NCI-H748 treated with DMSO at 0.1 percent for 48 hours (cell line): ENCODE measurements at regions not wholly inside any gene's neighbourhood (a gene's known extent, or its start where the extent isn't known, plus 50 kb on each side); places are given as distances from the start of the nearest gene placed in this dataset.

ENCODE experiments used
- DNase-seq: peaks from one replicate; lab custom pipeline; 2025; lab: John Stamatoyannopoulos, UW

DNA sequence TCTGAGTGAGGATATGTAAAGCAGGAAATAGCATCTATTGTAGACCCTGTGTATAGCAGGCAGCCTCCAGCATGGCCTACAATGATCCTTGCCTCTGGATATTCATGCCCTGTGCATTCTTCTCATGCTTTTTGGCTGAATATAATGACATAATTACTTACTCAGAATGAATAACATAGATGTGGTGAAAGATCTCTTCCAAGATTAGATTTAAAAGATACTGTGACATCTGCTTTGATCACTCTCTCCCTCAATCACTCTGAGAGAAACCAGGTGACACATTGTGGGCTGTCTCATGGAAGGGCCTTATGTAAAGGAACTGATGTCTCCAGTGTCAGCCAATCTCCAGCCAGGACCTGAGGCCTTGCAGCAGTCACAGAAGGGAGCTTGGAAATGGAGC, 376.7 kb downstream of the DNAH5 start:
- no peak for DNase-seq

DNA sequence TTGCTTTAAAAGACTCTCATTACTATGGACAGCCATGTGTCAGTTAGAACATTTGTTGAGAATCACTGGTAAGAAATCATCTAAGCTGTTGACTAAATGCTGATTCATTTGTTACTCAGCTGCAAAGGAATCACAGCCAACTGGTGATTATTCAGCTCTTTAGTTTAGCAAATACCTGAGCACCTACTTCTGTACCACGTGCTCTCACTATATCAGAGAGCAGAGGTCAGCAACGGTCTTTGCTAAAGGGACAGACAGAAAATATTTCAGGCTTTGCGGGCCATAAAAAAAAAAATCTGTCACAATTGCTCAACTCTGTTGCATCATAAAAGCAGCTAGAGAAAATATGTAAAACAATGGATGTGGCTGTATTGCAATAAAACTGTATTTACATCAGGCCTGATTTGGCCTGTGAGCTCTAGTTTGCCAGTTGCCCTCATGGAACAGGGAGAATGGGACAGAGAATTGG, 377.6 kb downstream of the DNAH5 start:
- DNase-seq: no peak

DNA sequence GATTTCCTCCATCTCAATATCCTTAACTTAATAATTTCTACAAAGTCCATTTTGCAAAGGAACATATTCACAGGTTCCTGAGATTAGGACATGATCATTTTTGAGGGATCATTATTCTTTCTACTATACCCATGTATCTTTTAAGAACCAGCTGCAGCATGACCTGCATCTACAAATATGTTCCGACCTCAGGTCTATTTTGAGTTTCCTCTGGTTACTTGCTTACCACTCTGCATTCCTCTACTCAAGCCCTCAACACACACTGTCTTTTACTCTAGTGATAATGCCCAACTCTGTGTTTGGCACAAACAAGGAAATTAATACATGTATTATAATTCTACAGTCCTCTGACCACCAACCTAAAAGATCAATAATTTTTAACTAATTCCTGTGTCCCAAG, 386.1 kb downstream of the DNAH5 start:
- DNase-seq: no peak

DNA sequence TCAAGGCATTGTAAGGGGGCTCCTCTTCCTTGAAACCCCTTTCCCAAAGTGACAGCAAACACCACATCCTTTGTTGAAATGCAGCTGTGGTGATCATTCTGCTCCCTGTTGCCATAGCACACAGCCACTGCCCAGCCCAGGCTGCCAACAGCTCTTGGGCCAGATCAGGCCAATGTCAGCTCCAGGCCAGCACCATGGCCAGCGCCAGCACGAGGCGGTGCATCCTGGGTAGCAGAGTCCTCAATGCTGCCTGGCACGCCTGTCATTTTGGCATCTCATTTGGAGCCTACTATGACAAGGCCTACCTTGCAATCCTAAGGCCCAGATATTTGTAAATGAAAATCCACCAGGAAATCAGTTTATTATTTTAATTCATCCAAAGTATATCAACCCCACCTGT, 390.6 kb downstream of the DNAH5 start:
- no peak for DNase-seq

DNA sequence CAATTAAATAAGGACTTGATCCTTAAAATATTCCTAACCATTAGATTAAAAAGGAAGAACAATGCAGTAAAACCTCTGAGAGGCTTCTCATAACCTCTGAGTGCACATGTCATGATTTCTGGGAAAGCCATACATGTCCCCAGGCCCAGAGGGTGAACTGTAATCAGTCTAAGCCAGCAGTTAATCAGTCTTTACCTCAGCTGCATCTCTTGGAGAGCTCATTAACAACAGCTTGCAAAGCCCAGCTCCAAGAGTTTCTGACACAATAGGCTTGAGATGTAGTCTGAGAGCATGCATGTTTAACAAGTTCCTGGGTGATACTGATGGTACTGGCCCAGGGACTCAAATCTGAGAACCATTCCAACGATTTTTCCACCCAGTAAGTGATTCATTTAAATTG, 392.1 kb downstream of the DNAH5 start:
- DNase-seq: no peak

DNA sequence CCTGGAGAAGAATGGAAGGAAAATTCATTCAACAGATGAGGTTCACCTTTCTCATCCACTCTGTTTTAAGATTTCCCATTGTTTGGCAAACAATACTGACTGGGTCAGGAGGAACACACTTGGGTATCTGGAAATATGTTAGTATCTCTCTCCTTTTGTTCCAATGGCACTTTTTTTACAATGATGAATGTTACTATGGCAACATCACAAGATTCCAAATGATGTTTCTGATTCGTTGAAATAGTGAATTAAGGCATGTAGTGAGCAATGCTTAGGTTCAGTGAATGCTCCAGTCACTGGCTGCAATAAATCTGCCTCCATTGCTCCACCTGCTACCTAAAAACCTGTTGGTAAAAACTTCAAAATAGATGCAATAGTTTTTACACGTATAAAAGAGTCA, 392.8 kb downstream of the DNAH5 start:
- no peak for DNase-seq

DNA sequence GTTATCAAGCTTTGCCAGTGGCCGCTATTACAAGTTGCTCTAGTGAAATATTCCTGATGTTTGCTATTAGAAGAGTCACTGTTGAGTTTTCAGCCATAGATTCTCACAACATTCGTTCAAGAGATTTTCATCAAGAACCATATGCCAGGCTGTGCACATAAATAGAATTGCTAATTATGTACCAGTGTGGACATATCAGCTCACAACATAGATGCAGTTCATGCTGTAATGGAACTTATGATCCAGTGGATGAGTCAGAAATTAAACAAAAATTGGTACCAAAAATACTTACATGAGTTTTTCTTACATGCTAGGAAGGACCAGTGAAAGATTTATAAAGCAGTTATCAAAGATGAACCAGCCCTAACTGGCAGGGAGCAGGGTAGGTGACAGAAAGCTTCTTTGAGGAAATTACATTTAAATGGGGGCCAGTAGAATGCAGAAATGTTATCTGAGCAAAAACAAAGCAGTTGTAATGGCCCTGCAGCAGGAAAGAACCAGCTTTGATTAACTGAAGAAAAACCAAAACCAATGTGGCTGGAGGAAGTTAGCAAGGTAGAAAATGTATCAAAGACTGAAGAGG, 404.2 kb downstream of the DNAH5 start:
- DNase-seq: no peak

DNA sequence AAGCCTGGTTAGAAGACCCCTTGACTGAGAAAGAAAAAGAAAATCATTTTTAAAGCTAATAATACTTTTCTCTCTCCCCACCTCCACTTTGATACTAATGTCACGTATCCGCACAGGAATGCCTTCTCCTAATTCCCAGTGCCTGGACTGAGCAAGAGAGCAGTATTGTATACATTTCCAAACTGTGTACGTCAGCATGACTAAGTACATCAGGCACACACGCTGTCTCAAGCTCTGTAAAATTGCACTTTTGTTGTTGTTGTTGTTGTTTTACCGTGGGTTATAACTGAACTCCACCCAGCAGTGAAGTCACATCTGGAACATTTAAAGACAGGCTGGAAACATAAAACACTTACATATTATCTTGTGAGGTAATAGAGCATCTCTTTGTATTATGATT, 407.6 kb downstream of the DNAH5 start:
- no peak for DNase-seq

DNA sequence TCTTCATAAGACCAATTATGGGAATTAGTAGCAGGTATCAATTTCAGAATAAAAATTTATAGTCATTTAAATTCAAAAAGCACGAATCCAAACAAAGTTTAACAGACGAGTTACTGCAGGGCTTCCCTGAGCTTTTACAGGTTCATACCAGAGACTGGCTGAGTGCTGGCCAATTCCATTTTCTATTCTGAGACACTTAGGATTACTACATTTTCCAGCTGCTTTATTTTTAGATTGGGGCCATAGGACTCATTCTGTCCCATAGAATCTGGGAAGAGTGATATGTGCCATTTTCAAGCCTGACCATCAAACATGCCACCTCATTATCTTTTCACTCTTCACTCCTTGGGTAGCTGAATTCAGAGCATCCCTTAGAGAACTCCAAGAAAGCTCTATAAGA, 410.7 kb downstream of the DNAH5 start:
- DNase-seq: no peak

DNA sequence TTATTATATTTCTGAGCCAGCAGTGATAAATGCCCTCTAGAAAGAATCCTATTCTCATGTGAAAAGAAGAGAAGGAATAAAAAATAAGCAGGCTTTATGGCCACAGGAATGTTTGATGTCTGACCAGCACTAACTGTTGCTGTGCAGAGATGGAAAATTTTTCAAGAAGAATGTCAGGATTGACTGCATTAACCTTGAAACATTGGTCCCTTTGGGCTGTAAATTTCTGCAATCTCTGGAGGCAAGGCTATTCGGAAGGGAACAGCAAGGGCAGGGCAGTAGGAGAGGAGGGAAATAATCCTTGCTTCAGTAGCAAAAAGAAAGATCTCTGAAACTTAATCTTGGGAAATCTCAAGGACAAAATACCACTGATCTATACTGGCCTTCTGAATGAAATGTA, 415.2 kb downstream of the DNAH5 start:
- no peak for DNase-seq

DNA sequence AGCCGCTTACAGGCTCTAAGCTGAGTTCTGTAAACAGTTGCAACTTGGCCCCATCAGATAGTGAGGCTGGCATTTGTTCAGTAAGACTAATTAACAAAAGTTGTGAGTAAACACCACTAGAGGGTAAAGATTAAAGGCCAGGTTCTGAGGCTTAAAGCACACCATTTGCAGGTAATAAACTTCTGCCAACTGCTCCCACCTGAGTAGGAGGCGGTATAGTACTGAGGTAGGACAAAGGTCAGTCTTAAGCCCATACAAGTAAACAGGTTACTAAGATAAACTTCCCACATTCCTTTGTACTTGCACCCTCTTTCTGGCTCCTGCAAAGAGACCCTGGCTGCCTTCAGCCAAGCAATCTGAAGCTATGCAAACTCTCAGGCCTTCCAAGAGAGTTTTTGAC, 419.6 kb downstream of the DNAH5 start:
- no peak for DNase-seq

DNA sequence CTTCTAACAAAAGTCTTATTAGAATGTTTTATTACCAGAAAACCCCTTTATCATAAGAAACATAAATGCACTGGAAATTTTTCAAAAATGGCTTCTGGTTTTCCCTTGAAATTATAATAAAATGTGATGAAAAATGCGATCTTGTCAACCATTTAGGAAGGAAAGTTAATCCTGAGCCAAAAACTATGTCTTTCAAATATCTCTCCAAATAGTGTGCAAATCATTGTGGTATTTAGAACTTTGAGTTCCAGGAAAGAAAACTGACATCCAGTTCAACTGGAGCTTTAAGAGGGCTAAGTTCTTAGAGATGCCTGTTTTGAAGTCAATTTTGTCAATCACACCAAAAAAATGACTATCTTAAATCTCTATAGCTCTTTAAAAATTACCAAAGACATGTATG, 425.4 kb downstream of the DNAH5 start:
- no peak for DNase-seq

DNA sequence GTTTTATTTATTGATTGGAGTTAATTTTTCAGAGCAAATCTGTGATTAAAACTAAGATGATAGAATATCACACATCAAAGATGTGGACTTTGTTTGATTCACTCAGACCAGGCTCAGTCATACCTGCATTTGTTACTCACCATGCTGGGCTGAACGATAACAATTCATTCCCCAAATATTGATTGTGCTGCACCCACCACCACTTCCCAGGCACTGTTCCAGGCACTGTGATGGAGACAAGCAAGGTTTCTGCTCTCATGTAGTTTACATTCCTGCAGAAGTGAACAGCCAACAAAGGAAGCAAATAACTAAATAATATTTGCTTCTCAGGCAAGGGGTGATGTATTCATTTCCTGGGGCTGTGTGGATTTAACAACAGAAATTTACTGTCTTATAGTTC, 428.3 kb downstream of the DNAH5 start:
- no peak for DNase-seq

DNA sequence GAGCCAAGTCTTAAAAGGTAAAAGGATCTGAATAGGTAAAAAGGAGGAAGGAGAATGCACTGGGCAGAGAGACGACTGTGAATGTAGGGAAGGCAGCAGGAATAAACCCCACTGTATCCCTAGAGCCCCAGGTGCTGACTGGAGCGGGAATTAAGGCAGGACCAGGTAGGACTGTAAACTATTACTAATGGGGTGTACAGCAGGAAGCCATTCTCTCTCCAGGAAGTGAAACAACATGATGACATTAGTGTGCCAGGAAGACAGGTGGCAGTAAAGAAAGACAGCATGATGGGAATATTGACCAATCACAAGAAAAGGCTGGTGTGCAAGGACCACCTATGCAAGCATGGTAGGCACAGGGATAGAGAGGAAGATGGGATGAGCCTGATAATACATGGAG, 433.0 kb downstream of the DNAH5 start:
- DNase-seq: no peak

DNA sequence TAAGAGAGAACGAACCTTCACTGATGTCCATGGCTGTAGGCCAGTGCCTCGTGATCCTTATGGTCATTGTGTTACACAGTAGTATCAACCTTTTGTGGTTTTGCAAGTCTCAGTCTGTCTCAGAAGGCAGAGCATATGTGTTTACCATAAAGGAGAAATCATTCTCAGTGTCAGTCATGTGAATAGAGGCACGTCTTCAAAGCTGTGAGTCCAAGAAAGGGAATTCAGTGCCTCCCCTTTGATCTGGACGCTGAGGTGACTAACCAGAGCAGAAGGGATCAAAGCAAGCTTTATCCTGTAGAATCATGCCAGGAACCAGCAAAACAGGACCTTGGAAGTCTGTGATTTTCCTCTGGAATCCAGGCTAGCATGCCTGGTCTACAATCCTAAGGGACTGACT, 433.9 kb downstream of the DNAH5 start:
- DNase-seq: no peak

DNA sequence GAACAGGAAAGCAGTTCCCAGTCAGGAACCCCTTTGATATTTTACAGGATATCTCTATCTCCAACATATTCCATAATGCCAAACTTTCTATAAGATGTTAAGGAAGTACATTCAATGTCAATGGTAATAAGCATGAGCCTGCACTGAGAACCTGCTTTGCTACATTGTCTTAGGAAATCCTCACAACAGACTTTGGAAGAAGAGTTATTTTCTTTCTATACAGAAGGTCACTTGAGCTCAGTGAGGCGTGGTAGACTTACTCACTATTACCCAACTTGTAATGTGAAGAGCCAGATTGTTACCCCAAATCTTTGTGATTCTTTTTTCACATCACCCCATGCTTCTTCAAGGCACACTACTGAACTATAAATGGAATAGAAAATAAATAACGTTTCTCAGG, 435.9 kb downstream of the DNAH5 start:
- DNase-seq: no peak

DNA sequence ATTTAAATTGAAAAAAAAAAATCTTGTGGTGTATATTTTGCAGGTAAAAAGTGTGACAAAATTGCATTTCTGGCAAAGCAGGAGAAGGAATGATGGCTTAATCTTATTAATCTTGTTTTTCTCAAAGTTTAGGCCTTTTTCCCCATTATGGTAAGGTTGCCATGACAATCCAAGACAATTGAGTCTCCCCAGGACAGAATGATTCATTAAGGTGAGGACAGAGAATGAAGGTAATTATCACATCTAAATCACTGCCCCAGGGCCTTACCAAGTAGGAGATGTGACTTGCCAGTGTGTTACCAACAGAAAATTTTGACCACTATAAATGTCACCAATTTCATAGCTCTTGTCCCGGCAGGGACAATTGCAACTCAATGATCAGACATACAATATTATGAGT, 439.2 kb downstream of the DNAH5 start:
- DNase-seq: no peak

DNA sequence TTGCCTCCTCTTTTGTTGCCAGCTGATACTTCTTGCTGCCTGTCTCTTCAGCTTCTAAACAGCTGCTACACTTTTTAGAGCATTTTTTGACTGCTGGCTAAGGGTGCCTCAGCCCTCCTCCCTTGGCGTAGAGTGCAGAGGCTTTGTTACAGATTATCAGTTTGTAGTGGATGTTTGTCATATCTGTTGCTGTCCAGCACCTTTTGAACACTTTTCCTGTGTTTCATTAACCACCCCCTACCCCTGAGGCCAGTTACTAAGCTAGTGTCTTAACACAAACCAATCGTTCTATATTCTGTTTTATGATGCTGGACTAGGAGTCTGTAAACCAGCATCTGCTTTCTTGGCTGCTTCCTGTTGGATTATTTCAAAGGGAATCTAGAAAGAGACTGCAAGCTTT, 441.5 kb downstream of the DNAH5 start:
- DNase-seq: no peak

DNA sequence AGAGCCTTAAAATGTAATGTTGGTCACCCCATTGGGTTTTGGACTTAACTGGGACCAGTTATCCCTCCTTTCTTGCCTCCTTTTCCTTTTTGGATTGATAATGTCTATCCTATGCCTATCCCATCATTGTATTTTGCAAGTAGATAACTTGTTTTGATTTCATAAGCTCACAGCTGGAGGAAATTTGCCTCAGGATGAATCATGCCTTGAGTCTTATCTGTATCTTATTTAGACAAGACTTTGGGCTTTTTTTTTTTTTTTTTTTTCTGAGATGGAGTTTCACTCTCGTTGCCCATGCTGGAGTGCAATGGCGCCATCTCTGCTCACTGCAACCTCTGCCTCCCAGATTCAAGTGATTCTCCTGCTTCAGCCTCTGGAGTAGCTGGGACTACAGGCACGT, 443.3 kb downstream of the DNAH5 start:
- no peak for DNase-seq

DNA sequence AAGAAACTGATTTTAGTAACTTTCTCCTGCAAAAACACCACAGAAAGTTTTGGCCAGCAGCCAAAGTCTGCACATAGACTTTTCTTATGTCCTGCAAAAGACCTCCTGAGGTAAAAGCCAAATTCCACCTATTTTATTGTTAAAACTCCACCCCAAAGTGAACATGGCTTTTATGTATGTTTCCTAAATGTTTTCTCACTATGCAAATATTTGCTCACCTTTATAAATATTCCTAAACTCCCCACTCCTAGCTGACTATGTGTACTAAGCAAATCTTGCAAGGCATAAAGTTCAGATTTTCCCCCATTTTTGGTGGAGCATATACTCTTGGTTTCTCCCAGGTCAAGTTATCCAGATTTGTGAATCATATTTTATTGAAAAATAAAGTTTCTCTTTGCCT, 446.2 kb downstream of the DNAH5 start:
- DNase-seq: no peak

DNA sequence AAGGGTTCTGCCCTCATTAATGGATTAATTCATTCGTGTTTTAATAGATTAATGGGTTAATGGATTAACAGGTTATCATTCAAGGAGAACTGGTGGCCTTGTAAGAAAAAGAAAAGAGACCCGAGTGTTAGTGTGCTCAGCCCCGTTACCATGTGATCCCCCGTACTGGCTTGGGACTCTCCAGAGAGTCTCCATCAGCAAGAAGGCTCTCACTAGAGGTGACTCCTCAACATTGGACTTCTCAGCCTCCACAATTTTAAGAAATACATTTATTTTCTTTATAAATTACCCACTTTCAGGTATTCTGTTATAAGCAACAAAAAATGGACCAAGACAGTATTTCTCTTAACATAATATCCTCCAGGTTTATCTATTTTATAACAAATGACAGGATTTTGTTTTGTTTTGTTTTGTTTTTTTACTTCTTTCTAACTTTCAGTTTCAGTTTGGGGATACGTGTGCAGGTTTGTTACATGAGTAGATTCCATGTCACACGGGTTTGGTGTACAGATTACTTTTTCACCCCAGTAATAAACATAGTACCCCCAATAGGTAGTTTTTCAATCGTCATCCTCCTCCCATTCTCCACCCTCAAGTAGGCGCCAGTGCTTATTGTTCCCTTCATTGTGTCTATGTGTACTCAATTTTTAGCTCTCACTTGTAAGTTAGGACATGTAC, 456.1 kb downstream of the DNAH5 start:
- DNase-seq: no peak

DNA sequence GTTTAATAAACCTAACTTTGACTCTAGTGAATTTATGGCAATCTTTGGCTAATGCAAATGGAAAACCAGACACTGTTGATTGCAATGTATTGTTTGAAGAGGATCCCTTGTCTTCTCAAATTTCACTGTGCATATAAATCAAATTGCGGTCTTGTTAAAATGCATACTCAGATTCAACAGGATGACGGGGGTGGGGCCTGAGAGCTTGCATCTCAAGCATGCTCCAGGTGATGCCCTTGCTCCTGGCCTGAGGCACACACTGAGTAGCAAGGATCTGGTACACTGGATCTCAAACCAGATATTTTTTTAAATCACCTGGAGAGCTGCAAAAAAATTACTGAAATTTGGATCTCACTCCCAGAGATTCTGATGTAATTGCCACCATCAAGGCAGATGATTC, 463.7 kb downstream of the DNAH5 start:
- DNase-seq: peak; percentile 81

DNA sequence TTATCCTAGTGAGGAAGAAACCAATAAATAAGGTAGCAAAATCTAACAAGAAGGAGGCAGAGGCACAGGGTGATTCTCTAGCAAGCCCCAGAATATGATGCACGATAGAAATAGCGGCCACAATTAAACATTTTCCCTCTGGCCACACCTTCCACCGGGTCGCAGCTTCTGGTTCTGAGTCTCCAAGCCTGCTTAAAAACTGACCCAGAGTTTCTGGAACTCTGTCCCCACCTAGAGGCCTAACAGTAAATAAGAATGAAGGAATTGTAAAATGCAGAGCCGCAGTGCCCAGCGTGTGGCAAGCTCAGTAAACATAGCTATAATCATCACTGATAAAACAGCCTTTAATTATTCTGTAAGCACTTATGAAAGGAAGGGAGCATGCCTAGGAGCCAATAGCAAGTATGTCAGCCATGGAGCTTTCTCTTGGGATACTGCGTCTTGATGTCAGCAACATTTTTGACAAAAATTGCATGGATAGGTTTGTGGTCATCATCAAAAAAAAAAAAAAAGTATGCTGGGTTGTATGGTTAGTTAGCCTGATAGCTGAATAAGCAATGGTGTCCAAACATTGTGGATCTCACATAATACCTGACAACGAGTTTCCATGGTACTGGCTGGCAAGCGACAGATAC, 465.5 kb downstream of the DNAH5 start:
- peak; percentile 99 for DNase-seq
